ACC112 (cell line): ENCODE measurements at regions not wholly inside any gene's neighbourhood (a gene's known extent, or its start where the extent isn't known, plus 50 kb on each side); places are given as distances from the start of the nearest gene placed in this dataset.
"Not testable (repeated sequence)": the region's sequence is repeated elsewhere in the genome, so short reads cannot be mapped to it uniquely, and the experiment has no call there.

Experiments
- H2AFZ ChIP-seq: fragments of 200-600 bp; sonication (generic); one replicate; pipeline ENCODE4 v1.6.0; 2017; ENCODE audit warnings: antibody characterized with exemption, low read length; ENCODE audit not compliant: unreplicated experiment
- H3K27ac ChIP-seq: fragments of 200-600 bp; sonication (generic); 2 replicates; pipeline ENCODE4 v1.5.1; 2014; ENCODE audit warnings: low read depth, mild to moderate bottlenecking, antibody characterized with exemption, low read length, moderate library complexity
- H3K27me3 ChIP-seq: fragments of 200-600 bp; sonication (generic); 2 replicates; pipeline ENCODE4 v1.6.1; 2014; ENCODE audit warnings: mild to moderate bottlenecking, antibody characterized with exemption, low read length, moderate library complexity, mixed read lengths; ENCODE audit not compliant: insufficient read depth
- H3K36me3 ChIP-seq: fragments of 200-600 bp; sonication (generic); 2 replicates; pipeline ENCODE4 v1.6.1; 2016; ENCODE audit warnings: mild to moderate bottlenecking, antibody characterized with exemption, low read length, moderate library complexity, mixed read lengths; ENCODE audit not compliant: insufficient read depth
- H3K4me1 ChIP-seq: fragments of 200-600 bp; sonication (generic); one replicate; pipeline ENCODE4 v1.6.1; 2016; ENCODE audit warnings: low read length, mixed read lengths; ENCODE audit not compliant: insufficient read depth, unreplicated experiment, control insufficient read depth
- H3K4me3 ChIP-seq: fragments of 200-600 bp; sonication (generic); 2 replicates; pipeline ENCODE4 v1.5.1; 2014; ENCODE audit warnings: mild to moderate bottlenecking, low read depth, low read length
- H3K79me2 ChIP-seq: fragments of 200-600 bp; sonication (generic); one replicate; pipeline ENCODE4 v1.6.0; 2016; ENCODE audit warnings: low read length; ENCODE audit not compliant: control insufficient read depth, unreplicated experiment, insufficient read depth

DNA sequence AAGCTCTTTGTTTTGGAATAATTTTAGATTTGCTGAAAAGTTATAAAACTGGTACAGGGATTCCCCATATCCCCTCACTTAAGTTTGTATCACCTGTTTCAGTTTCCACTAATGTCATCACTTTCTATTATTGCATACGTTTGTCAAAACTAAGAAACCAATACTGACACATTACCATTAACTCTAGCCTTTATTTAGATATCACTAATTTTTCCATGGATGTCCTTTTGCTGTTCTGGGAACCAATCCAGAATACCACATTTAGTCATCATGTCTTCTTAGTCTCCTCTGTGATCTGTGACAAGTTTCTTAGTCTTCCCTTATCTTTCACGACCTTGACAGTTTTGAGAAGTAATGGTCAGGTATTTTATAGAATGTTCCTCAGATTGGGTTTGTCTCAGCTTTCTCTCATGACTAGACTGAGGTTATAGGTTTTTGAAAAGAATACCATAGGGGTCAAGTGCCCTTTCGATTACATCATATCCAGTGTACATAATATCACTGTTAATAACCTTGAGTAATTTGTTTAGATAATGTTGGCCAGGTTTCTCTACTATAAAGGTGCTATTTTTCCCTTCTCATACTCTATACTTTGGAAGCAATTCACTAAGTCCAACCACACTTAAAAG, 51.9 kb upstream of the NMUR2 start:
- Histone ChIP-seq H2AFZ (no peak overlapping the region), H3K27ac (no peak overlapping the region), H3K79me2 (no peaks in the 10 kb centered on the region), H3K36me3 (no peaks in the 10 kb centered on the region), H3K4me3 (no peak overlapping the region), H3K4me1 (no peaks in the 10 kb centered on the region), H3K27me3 (no peaks in the 10 kb centered on the region)

DNA sequence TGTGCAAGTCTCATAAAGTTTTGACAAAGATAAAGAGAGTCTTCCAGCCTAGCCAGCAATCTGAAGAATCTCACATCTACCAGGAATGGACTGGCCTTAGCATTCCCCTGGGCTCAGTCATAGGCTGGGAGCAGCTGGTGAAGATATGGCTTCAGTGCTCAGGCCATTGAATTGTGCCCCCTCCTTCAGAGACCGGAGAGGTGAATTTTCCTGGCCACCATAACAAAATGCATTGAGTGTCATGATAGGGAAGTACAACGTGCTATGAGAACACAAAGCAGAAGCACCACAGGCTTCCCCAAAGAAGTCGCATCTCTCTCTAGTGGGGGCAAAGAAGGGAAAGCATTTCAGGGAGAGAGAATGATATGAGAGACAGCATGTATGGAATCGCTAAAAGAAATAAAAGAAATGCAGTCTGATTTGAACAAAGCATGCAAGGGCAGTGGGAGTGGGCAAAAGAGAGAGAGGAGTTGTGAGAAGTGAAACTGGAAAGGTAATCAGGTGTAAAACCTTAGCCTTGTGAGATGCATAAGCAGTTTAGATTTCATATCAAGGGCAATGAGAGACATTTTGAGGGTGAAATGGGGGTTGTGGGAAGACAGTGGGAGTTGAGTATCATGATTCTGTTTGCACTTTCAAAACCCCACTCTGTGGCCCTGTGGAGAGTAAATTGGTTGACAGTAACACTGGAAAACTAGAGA, 57.1 kb upstream of the NMUR2 start:
- Histone ChIP-seq H2AFZ (no peak overlapping the region), H3K4me3 (no peak overlapping the region), H3K36me3 (no peaks in the 10 kb centered on the region), H3K27me3 (no peaks in the 10 kb centered on the region), H3K4me1 (no peaks in the 10 kb centered on the region), H3K27ac (no peak overlapping the region), H3K79me2 (no peaks in the 10 kb centered on the region)

DNA sequence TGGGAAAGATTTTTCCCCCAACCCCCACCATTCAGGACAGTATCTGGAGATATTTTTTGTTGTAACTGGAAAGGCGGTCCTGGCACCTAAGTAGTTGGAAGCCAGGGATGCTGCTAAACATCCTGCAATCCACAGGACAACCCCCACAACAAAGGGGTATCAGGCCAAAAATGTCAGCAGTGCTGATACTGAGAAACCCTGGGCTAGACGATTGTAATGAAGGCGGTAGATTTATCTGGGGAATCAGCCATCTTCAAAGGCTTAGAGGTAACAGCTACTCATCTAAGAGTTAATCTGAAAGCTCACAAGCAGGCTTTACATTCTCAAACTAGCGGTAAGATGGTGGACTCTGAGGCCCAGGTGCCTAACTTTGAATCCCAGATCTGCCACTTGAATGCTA, 59.0 kb upstream of the NMUR2 start:
- Histone ChIP-seq H3K79me2 (no peaks in the 10 kb centered on the region), H3K4me1 (no peaks in the 10 kb centered on the region), H2AFZ (no peak overlapping the region), H3K4me3 (no peak overlapping the region), H3K36me3 (no peaks in the 10 kb centered on the region), H3K27ac (no peak overlapping the region), H3K27me3 (no peaks in the 10 kb centered on the region)

DNA sequence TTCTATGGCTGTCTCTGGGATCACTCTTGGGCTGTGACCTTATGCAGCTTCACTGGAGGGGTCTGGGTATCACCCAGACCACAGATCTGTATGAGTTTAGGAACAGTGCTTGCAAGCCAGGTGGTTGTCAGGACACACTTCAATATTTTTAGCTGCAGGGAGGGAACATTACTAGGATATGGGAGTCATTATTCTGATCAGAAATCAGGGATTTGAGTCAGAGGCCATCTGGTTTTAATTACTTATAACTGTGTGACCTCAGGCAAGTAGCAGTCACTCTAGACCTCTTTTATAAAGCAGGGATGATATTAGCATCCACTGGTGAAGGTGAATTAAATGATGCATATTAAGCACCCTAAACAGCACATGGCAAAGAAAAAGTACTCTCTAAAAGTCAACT, 60.1 kb upstream of the NMUR2 start:
- Histone ChIP-seq H2AFZ (no peak overlapping the region), H3K4me3 (no peak overlapping the region), H3K27ac (no peak overlapping the region), H3K79me2 (no peaks in the 10 kb centered on the region), H3K4me1 (no peaks in the 10 kb centered on the region), H3K27me3 (no peaks in the 10 kb centered on the region), H3K36me3 (no peaks in the 10 kb centered on the region)

DNA sequence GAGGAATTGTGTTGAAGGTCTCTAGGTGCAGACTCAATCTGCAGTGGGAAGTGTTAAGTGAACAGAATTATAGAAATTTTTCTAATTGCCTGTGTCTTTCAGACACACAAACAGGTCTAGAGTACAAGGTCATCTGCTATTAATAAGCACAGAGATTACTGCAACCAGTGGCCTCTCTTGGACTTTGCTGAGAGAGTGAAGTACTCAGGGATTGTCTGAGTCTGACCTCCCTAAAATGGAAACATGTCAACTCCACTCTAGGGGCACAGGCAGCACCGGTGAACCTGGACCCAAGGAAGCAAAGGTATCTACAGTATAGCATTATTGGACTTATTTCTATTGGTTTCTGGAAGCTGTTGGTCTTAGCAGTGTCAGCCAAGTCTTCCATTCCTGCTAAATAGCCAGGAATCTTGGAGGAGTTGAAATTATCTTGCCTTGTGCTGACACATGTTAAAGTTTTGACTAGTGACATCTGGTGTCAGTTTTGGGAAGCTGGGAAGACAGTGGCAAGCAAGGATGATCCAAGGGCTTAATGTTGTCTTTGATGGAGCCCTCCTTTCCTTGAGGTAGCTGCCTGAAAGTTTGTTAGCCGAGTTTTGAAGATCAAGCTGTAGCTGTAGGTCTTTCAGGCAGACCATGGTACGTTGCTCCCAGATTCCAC, 61.1 kb upstream of the NMUR2 start:
- H3K36me3 ChIP-seq: no peaks in the 10 kb centered on the region
- no peaks in the 10 kb centered on the region for H3K27me3 ChIP-seq
- H3K79me2 ChIP-seq: no peaks in the 10 kb centered on the region
- H3K27ac ChIP-seq: no peak overlapping the region
- no peak overlapping the region for H2AFZ ChIP-seq
- no peaks in the 10 kb centered on the region for H3K4me1 ChIP-seq
- no peak overlapping the region for H3K4me3 ChIP-seq

DNA sequence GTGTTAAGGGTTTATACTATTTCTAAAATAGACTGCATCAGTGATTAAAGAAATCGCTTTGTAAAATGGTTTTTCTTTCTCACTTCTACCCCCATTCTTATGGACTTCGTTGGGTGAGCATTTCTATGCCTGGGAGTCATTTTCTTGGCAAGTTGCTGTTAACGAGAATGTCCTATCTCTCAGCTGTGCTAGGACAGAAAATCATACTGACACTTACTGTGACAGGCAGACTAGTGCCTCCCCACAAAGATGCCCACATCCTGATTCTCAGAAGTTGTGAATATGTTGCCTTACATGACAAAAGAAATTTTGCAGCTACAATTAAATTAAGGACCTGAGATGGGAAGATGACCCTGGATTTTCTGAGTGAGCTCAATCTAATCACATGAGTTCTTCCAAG, 65.1 kb upstream of the NMUR2 start:
- no peaks in the 10 kb centered on the region for H3K36me3 ChIP-seq

DNA sequence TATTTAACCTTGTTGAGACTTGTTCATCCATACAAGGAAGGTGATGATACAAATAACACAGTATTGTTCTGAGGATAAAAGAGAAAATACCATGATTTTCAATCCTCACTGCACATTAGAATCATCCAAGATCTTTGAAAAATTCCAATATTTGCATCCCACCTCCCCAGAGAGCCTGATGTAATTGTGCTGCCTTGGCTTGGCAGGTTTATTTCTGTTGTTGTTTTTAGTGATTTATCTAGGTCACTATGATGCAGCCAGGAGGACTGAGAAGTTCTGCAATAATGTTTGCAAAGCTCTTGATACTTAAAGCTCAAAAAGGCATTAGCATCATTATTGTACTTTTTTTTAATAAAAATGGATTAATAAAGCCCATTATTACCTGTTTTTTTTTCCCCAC, 67.0 kb upstream of the NMUR2 start:
- no peaks in the 10 kb centered on the region for H3K27me3 ChIP-seq

More for the DNA sequence above, 65.1 kb upstream of the NMUR2 start:
- Histone ChIP-seq H2AFZ (no peak overlapping the region), H3K27me3 (no peaks in the 10 kb centered on the region), H3K79me2 (no peaks in the 10 kb centered on the region), H3K27ac (no peak overlapping the region), H3K4me1 (no peaks in the 10 kb centered on the region), H3K4me3 (no peak overlapping the region)

DNA sequence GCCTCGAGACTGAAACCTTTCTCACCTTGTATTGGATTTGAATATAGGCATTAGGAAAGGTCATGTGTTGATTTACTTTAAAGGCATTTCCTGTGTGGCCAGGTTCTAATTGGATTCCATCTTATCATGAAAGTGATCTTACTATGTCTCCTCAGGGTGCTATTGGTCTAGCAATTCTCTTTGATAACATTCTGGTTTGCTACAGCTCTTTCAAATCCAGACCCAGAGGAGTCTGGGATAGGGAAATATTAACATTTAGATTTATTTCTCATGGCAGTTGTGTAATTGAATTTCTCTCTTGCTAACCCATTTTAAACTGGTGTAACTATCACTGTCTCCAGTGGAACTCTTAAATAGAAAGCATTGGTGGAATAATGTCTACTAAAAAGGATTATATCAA, 69.9 kb upstream of the NMUR2 start:
- H3K4me3 ChIP-seq: no peak overlapping the region
- H3K36me3 ChIP-seq: no peaks in the 10 kb centered on the region
- no peaks in the 10 kb centered on the region for H3K4me1 ChIP-seq
- no peak overlapping the region for H3K27ac ChIP-seq
- no peak overlapping the region for H2AFZ ChIP-seq
- H3K27me3 ChIP-seq: no peaks in the 10 kb centered on the region
- no peaks in the 10 kb centered on the region for H3K79me2 ChIP-seq

More for the DNA sequence above, 67.0 kb upstream of the NMUR2 start:
- Histone ChIP-seq H3K4me1 (no peaks in the 10 kb centered on the region), H2AFZ (no peak overlapping the region), H3K4me3 (no peak overlapping the region), H3K27ac (no peak overlapping the region), H3K79me2 (no peaks in the 10 kb centered on the region), H3K36me3 (no peaks in the 10 kb centered on the region)

DNA sequence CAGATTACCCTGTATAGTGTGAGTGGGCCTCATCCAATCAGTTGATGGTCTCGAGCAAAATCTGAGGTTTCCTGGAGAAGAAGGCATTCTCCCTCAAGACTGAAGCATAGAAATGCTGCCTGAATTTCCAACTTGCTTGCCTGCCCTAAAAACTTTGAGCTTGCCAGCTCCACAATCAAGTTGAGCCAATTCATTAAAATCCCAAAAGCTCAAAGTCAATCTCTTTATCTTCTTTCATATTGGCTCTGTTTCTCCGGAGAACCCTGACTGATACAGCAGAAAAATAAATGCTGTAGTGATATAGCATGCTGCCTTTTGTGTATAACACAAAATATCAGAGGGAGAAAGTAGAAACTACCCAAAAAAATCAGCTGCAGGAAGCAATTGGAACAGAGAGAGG, 72.5 kb upstream of the NMUR2 start:
- Histone ChIP-seq H2AFZ (no peak overlapping the region), H3K36me3 (no peaks in the 10 kb centered on the region), H3K27me3 (no peaks in the 10 kb centered on the region), H3K79me2 (no peaks in the 10 kb centered on the region), H3K27ac (no peak overlapping the region), H3K4me1 (no peaks in the 10 kb centered on the region), H3K4me3 (no peak overlapping the region)

DNA sequence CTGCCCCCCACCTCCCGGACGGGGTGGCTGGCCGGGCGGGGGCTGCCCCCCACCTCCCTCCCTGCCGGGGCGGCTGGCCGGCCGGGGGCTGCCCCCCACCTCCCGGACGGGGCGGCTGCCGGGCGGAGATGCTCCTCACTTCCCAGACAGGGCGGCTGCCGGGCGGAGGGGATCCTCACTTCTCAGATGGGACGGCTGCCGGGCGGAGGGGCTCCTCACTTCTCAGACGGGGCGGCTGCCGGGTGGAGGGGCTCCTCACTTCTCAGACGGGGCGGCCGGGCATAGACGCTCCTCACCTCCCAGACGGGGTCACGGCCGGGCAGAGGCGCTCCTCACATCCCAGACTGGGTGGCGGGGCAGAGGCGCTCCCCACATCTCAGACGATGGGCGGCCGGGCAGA, 74.8 kb upstream of the NMUR2 start:
- not testable (repeated sequence) for H3K4me1 ChIP-seq, H3K79me2 ChIP-seq, H3K4me3 ChIP-seq, H3K36me3 ChIP-seq, H3K27ac ChIP-seq, H3K27me3 ChIP-seq, H2AFZ ChIP-seq

DNA sequence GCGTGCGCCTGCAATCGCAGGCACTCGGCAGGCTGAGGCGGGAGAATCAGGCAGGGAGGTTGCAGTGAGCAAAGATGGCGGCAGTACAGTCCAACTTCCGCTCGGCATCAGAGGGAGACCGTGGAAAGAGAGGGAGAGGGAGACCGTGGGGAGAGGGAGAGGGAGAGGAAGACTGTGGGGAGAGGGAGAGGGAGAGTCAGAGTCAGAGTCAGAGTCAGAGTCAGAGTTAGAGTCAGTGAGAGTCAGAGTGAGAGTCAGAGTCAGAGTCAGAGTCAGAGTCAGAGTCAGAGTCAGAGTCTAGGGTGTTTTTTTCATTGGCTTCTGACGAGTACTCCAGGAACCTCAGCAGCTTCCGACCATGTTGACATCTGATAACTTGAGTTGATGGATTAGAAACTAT, 75.6 kb upstream of the NMUR2 start:
- not testable (repeated sequence) for H3K4me1 ChIP-seq, H3K4me3 ChIP-seq, H3K36me3 ChIP-seq, H3K79me2 ChIP-seq, H2AFZ ChIP-seq, H3K27ac ChIP-seq, H3K27me3 ChIP-seq
